HepG2 (cell line): ENCODE measurements at regions not wholly inside any gene's neighbourhood (a gene's known extent, or its start where the extent isn't known, plus 50 kb on each side); places are given as distances from the start of the nearest gene placed in this dataset.

ENCODE experiments used
- ATAC-seq: fragments of 200-7000 bp; cut with Tn5 transposase; 3 replicates; pipeline ENCODE4 v1.9.1; 2020; ENCODE audit warnings: mild to moderate bottlenecking, moderate library complexity
- BruUV-seq: library from RNA; stranded (reverse); fragments of 400-500 nt; replicated peaks from 2 replicates; lab custom pipeline; 2021; lab: Mats Ljungman, UMichigan
- CTCF ChIA-PET: fragments of 300-600 bp; formaldehyde crosslinking; extraction: SDS; loops from one replicate; lab custom pipeline; 2021; ENCODE audit warnings: low total read pairs, inconsistent platforms, low intra/inter-chr PET ratio; lab: Yijun Ruan, JAX
- POLR2A ChIA-PET: fragments of 350-600 bp; sonication (Branson Sonifier 250); formaldehyde crosslinking; loops from one replicate; lab custom pipeline; 2020; ENCODE audit warnings: antibody characterized with exemption, inconsistent platforms; lab: Yijun Ruan, JAX
- DNase-seq: peaks from one replicate; pipeline ENCODE4 v3.0.0-alpha.2; 2015; ENCODE audit warnings: low spot score
- FAIRE-seq: peaks from 3 replicates; lab custom pipeline; 2011; peaks lifted over from hg19 to GRCh38; lab: Jason Lieb, UNC
- H2AFZ ChIP-seq: one replicate; pipeline ENCODE4 v1.6.1; 2011; ENCODE audit warnings: low read length, inconsistent platforms
- H3K27ac ChIP-seq: fragments of 300-600 bp; 3 replicates; pipeline ENCODE4 v1.8.0; 2011; ENCODE audit warnings: mixed run types, mild to moderate bottlenecking, mixed read lengths, low read length, inconsistent platforms; ENCODE audit not compliant: insufficient read depth; ENCODE audit errors: extremely low read length
- H3K27me3 ChIP-seq, 2 experiments: fragments of 200-600 bp in 1 of 2; 2 replicates in 1 of 2; 3 replicates in 1 of 2; pipeline versions ENCODE4 v1.6.0 to v1.8.0; 2011; ENCODE audit warnings: low read length in 2 of 2, mild to moderate bottlenecking in 2 of 2, moderate library complexity in 2 of 2, inconsistent platforms in 1 of 2; ENCODE audit not compliant: insufficient read depth in 2 of 2, control insufficient read depth in 1 of 2
- H3K36me3 ChIP-seq, 2 experiments: fragments of 200-600 bp in 1 of 2; replicated peaks in 1 of 2; 2 replicates in 1 of 2; 3 replicates in 1 of 2; pipeline versions ENCODE4 v1.5.1 to v1.8.0; 2011; ENCODE audit warnings: low read length in 2 of 2, inconsistent platforms in 1 of 2; ENCODE audit not compliant: insufficient read depth in 2 of 2, control insufficient read depth in 1 of 2
- H3K4me1 ChIP-seq: 2 replicates; pipeline ENCODE4 v1.5.1; 2012; ENCODE audit warnings: low read length, inconsistent platforms; ENCODE audit not compliant: insufficient read depth
- H3K4me2 ChIP-seq: 2 replicates; pipeline ENCODE4 v1.6.0; 2011; ENCODE audit warnings: low read depth, low read length, inconsistent platforms
- H3K4me3 ChIP-seq, 3 experiments: fragments of 200-600 bp in 1 of 3; sonication (generic), shearing (Covaris generic) in 1 of 3; replicated peaks in 1 of 3; 2 replicates each; pipeline ENCODE4 v1.5.1; 2011 to 2016; ENCODE audit warnings: low read length in 3 of 3, inconsistent platforms in 2 of 3, low read depth in 2 of 3, mild to moderate bottlenecking in 2 of 3, control low read depth in 1 of 3, mixed read lengths in 1 of 3; ENCODE audit not compliant: insufficient read depth in 1 of 3
- H3K79me2 ChIP-seq: one replicate; pipeline ENCODE4 v1.6.1; 2011; ENCODE audit warnings: low read length, inconsistent platforms; ENCODE audit not compliant: insufficient read depth
- H3K9ac ChIP-seq: 2 replicates; pipeline ENCODE4 v1.6.0; 2011; ENCODE audit warnings: mild to moderate bottlenecking, low read depth, low read length, inconsistent platforms; ENCODE audit not compliant: insufficient read depth
- H3K9me3 ChIP-seq: 2 replicates; pipeline ENCODE4 v1.5.1; 2012; ENCODE audit warnings: mild to moderate bottlenecking, low read length
- H4K20me1 ChIP-seq: 2 replicates; pipeline ENCODE4 v1.6.0; 2011; ENCODE audit warnings: inconsistent platforms, mild to moderate bottlenecking, low read length, moderate library complexity; ENCODE audit not compliant: insufficient read depth
- ATF2 ChIP-seq: sonication (generic); formaldehyde crosslinking; IDR thresholded peaks from 2 replicates; pipeline ENCODE4 v1.4.0; 2020; ENCODE audit warnings: missing genetic modification reagents
- CBX2 ChIP-seq, 2 experiments: fragments of 200-600 bp in 1 of 2; sonication (generic); formaldehyde crosslinking in 1 of 2; IDR thresholded peaks; 2 replicates each; pipeline versions ENCODE4 v1.7.0 to v1.8.1; 2018 to 2022; ENCODE audit warnings: low read depth in 2 of 2, low read length in 1 of 2, mild to moderate bottlenecking in 1 of 2, missing genetic modification reagents in 1 of 2
- GABPB1 ChIP-seq: IDR thresholded peaks from 2 replicates; pipeline ENCODE4 v1.6.1; 2016; ENCODE audit warnings: mild to moderate bottlenecking, missing genetic modification reagents, moderate library complexity, missing compliant biosample characterization
- GZF1 ChIP-seq: sonication (generic); formaldehyde crosslinking; IDR thresholded peaks from 2 replicates; pipeline ENCODE4 v1.5.1; 2020; ENCODE audit warnings: mild to moderate bottlenecking, missing genetic modification reagents
- HMGXB4 ChIP-seq, 2 experiments: sonication (generic) in 1 of 2; formaldehyde crosslinking in 1 of 2; IDR thresholded peaks; 2 replicates each; pipeline versions ENCODE4 v1.4.0 to v1.6.1; 2018 to 2020; ENCODE audit warnings: missing genetic modification reagents in 2 of 2, borderline replicate concordance in 1 of 2, low read depth in 1 of 2, mild to moderate bottlenecking in 1 of 2, missing biosample characterization in 1 of 2
- MTF1 ChIP-seq: sonication (generic); formaldehyde crosslinking; IDR thresholded peaks from 2 replicates; pipeline ENCODE4 v1.5.0; 2020; ENCODE audit warnings: missing genetic modification reagents
- MXD3 ChIP-seq: IDR thresholded peaks from 2 replicates; pipeline ENCODE4 v1.6.1; 2016; ENCODE audit warnings: mild to moderate bottlenecking, missing biosample characterization, missing genetic modification reagents
- SOX6 ChIP-seq, 2 experiments: fragments of 450-650 bp in 1 of 2; sonication (generic) in 1 of 2; formaldehyde crosslinking in 1 of 2; IDR thresholded peaks; 2 replicates each; pipeline versions ENCODE4 v1.4.0 to v1.6.1; 2017 to 2020; ENCODE audit warnings: antibody characterized with exemption in 1 of 2, mild to moderate bottlenecking in 1 of 2, missing genetic modification reagents in 1 of 2
- ZBTB7B ChIP-seq: sonication (generic); formaldehyde crosslinking; IDR thresholded peaks from 2 replicates; pipeline ENCODE4 v1.4.0; 2020; ENCODE audit warnings: missing genetic modification reagents
- ZFP90 ChIP-seq: sonication (generic); formaldehyde crosslinking; IDR thresholded peaks from 2 replicates; pipeline ENCODE4 v1.8.0; 2022; ENCODE audit warnings: missing genetic modification reagents, mild to moderate bottlenecking, inconsistent platforms, borderline replicate concordance
- ZNF792 ChIP-seq: IDR thresholded peaks from 2 replicates; pipeline ENCODE4 v1.6.1; 2016
- WGBS: methylation state at CpG from one replicate; pipeline ENCODE4 v1.1.6; 2017; ENCODE audit warnings: low lambda C conversion rate; 5-methylcytosine and 5-hydroxymethylcytosine counted together
- in situ Hi-C: cut with HindIII; loops from 2 replicates; pipeline ENCODE4 v1.10.0; 2017; ENCODE audit warnings: low pct_unique_long_range_greater_than_20kb; ENCODE audit not compliant: extremely low pct_ligation_motif_present
- intact Hi-C: fragments of 100-400 bp; cut with micrococcal nuclease; formaldehyde crosslinking; loops from one replicate; pipeline ENCODE4 v1.10.0; 2022; ENCODE audit not compliant: unreplicated experiment
- TF ChIP-seq, protein P1 (sequence below): sonication (generic); formaldehyde crosslinking; IDR thresholded peaks from 2 replicates; pipeline ENCODE4 v1.9.0; 2021; ENCODE audit warnings: missing genetic modification reagents, mild to moderate bottlenecking, borderline replicate concordance
- TF ChIP-seq, protein P2 (sequence below): sonication (generic); formaldehyde crosslinking; conservative IDR thresholded peaks from 2 replicates; pipeline ENCODE4 v1.4.0; 2020; ENCODE audit warnings: missing genetic modification reagents
- TF ChIP-seq, protein P3 (sequence below): sonication (generic); formaldehyde crosslinking; IDR thresholded peaks from 2 replicates; pipeline ENCODE4 v1.4.0; 2020; ENCODE audit warnings: missing genetic modification reagents

DNA sequence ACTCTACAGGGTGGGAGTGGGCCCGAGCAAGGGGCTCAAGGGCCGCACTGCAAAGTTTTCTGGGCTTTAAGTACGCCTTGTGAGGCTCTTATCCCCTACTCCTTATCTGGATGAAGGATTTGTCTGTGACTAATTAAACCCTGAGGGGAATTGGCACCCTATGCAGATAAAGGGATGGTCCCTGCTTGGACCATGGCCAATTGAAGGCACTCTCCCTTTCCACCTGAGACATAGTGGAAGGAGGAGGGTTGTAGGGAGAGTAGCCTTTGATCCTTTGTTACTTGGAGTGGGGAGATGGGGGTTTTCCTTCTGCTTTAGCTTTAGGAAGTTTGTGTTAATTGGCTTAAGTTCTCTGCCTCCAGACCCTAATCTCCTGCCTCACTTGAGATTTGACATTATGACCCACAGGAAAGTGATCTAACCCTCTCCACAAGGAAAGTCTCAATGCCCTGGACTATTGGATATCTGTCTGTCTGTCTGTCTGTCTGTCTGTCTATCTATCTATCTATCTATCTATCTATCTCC, 1158.8 kb upstream of the SORCS1 start:
- peaks cover 74% of the 10 kb centered on the region for H3K9me3 ChIP-seq
- no peak overlapping the region for H3K27ac ChIP-seq
- ChIA-PET POLR2A (no interaction called here), CTCF (no interaction called here)
- no peaks in the 10 kb centered on the region for H3K36me3 ChIP-seq
- no peak overlapping the region for H2AFZ ChIP-seq
- no peaks in the 10 kb centered on the region for H3K4me1 ChIP-seq
- DNase-seq, result no peak
- no peak for FAIRE-seq
- BruUV-seq, result no TSS peak
- ATAC-seq, result no peak
- H3K4me3 ChIP-seq, result no peak overlapping the region
- WGBS, result 2% methylated on average over 3 of the region's 3 CpGs
- H3K27me3 ChIP-seq, result no peaks in the 10 kb centered on the region
- H3K79me2 ChIP-seq, result no peaks in the 10 kb centered on the region
- intact Hi-C loops, result no loop called here
- H3K9ac ChIP-seq, result no peak overlapping the region
- in situ Hi-C loops, result no loop called here
- no peaks in the 10 kb centered on the region for H4K20me1 ChIP-seq
- no peak overlapping the region for H3K4me2 ChIP-seq
- TF ChIP-seq SOX6 (IDR thresholded peaks at IDR 0.05) (no peak), SOX6 (CRISPR knock-in tag; IDR thresholded peaks at IDR 0.05) (no peak), MXD3 (no peak), ZNF792 (CRISPR knock-in tag) (no peak), ZFP90 (no peak), CBX2 (IDR thresholded peaks at IDR 0.05; ENCODE audit: low read depth, low read length) (no peak), CBX2 (CRISPR knock-in tag; IDR thresholded peaks at IDR 0.05; ENCODE audit: low read depth) (no peak), GZF1 (CRISPR knock-in tag) (no peak), GABPB1 (no peak), ATF2 (CRISPR knock-in tag) (no peak), HMGXB4 (CRISPR knock-in tag; IDR thresholded peaks at IDR 0.05; ENCODE audit: borderline replicate concordance in 1 of 2, low read depth in 1 of 2) (no peak), ZBTB7B (CRISPR knock-in tag) (no peak), MTF1 (CRISPR knock-in tag) (no peak)
- TF ChIP-seq, protein P1, sequence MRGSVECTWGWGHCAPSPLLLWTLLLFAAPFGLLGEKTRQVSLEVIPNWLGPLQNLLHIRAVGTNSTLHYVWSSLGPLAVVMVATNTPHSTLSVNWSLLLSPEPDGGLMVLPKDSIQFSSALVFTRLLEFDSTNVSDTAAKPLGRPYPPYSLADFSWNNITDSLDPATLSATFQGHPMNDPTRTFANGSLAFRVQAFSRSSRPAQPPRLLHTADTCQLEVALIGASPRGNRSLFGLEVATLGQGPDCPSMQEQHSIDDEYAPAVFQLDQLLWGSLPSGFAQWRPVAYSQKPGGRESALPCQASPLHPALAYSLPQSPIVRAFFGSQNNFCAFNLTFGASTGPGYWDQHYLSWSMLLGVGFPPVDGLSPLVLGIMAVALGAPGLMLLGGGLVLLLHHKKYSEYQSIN (CRISPR knock-in tag), result no peak
- TF ChIP-seq, protein P2, sequence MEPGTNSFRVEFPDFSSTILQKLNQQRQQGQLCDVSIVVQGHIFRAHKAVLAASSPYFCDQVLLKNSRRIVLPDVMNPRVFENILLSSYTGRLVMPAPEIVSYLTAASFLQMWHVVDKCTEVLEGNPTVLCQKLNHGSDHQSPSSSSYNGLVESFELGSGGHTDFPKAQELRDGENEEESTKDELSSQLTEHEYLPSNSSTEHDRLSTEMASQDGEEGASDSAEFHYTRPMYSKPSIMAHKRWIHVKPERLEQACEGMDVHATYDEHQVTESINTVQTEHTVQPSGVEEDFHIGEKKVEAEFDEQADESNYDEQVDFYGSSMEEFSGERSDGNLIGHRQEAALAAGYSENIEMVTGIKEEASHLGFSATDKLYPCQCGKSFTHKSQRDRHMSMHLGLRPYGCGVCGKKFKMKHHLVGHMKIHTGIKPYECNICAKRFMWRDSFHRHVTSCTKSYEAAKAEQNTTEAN (CRISPR knock-in tag), result no peak
- TF ChIP-seq, protein P3, sequence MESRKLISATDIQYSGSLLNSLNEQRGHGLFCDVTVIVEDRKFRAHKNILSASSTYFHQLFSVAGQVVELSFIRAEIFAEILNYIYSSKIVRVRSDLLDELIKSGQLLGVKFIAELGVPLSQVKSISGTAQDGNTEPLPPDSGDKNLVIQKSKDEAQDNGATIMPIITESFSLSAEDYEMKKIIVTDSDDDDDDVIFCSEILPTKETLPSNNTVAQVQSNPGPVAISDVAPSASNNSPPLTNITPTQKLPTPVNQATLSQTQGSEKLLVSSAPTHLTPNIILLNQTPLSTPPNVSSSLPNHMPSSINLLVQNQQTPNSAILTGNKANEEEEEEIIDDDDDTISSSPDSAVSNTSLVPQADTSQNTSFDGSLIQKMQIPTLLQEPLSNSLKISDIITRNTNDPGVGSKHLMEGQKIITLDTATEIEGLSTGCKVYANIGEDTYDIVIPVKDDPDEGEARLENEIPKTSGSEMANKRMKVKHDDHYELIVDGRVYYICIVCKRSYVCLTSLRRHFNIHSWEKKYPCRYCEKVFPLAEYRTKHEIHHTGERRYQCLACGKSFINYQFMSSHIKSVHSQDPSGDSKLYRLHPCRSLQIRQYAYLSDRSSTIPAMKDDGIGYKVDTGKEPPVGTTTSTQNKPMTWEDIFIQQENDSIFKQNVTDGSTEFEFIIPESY, result no peak
